ENCODE measurements at regions not wholly inside any gene's neighbourhood (a gene's known extent, or its start where the extent isn't known, plus 50 kb on each side); places are given as distances from the start of the nearest gene placed in this dataset.

- Mint-ChIP-seq H3K36me3 (ENCODE audit: insufficient read depth, unreplicated experiment) (peaks cover 6% of the 10 kb centered on the region), H3K27me3 (ENCODE audit: insufficient read depth, unreplicated experiment) (peaks cover 17% of the 10 kb centered on the region), H3K9me3 (ENCODE audit: unreplicated experiment) (no peaks in the 10 kb centered on the region), H3K4me1 (ENCODE audit: insufficient read depth, unreplicated experiment) (peaks cover 23% of the 10 kb centered on the region), H3K4me3 (ENCODE audit: unreplicated experiment) (no peak overlapping the region), H3K27ac (ENCODE audit: low read depth, unreplicated experiment) (peak overlapping the region; percentile 40)
- ChIA-PET POLR2A (interaction anchor here (0.5 to 1.3 kb wide), 4 partner anchors 8 to 73 kb away, joined by 3 read pairs; no protein-coding TSS in a partner anchor), CTCF (interaction anchor here (0.6 to 1.5 kb wide), 5 partner anchors 10 to 668 kb away, joined by 3 to 4 read pairs (median 3); no protein-coding TSS in a partner anchor)
- BruUV-seq (replicated peaks) = no TSS peak
- intact Hi-C loops (cut with micrococcal nuclease) = no loop called here
- TF ChIP-seq CTCF (IDR thresholded peaks at IDR 0.05; ENCODE audit: unreplicated experiment) = no peak
- DNase-seq (ENCODE audit: unreplicated experiment) = peak; percentile 12
Observed at GRCh38 chr5:179421144-179421901, 76.1 kb upstream of the ADAMTS2 start.

GRCh38 chr5:179420476-179420875 is 75.2 kb upstream of the ADAMTS2 start:
- peaks cover 23% of the 10 kb centered on the region for H3K4me1 Mint-ChIP-seq (ENCODE audit: insufficient read depth, unreplicated experiment)
- no peak overlapping the region for H3K27ac Mint-ChIP-seq (ENCODE audit: low read depth, unreplicated experiment)
- ChIA-PET POLR2A (interaction anchor here (0.6 to 1.2 kb wide), 2 partner anchors 9 to 74 kb away, joined by 3 read pairs; no protein-coding TSS in a partner anchor), CTCF (interaction anchor here (0.8 kb wide), 1 partner anchor 32 kb away, joined by 3 read pairs; no protein-coding TSS in a partner anchor)
- H3K27me3 Mint-ChIP-seq (ENCODE audit: insufficient read depth, unreplicated experiment) = peaks cover 17% of the 10 kb centered on the region
- no peak overlapping the region for H3K4me3 Mint-ChIP-seq (ENCODE audit: unreplicated experiment)
- no TSS peak for BruUV-seq (replicated peaks)
- H3K36me3 Mint-ChIP-seq (ENCODE audit: insufficient read depth, unreplicated experiment) = peaks cover 6% of the 10 kb centered on the region
- H3K9me3 Mint-ChIP-seq (ENCODE audit: unreplicated experiment) = no peaks in the 10 kb centered on the region
- no peak for DNase-seq (ENCODE audit: unreplicated experiment)
- intact Hi-C loops (cut with micrococcal nuclease) = no loop called here
- no peak for TF ChIP-seq CTCF (IDR thresholded peaks at IDR 0.05; ENCODE audit: unreplicated experiment)

DNA sequence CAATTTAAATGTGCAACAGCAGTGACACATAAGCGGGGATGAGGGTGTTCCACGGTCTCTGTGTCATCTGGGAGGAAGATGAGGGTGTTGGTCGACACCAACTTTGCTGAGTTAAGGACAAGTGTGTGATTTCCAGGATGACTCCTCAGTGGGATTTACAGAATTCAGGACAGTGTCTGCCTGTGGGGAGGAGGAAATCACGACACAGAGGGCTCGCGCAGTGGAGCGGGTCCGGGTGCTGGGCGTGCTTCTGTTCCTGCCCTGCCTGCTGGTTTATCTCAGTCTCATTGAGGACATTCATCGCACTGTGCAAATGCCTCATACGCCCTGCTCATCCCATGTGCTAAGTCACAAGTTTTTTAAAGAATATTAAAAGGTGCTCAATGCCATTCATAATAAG is 73.7 kb upstream of the ADAMTS2 start:
- ChIA-PET CTCF (no interaction called here), POLR2A (interaction anchor here (0.6 kb wide), 1 partner anchor 157 kb away, joined by 3 read pairs; no protein-coding TSS in a partner anchor)
- TF ChIP-seq CTCF (IDR thresholded peaks at IDR 0.05; ENCODE audit: unreplicated experiment) = no peak
- intact Hi-C loops (cut with micrococcal nuclease) = no loop called here
- no peak overlapping the region for H3K27ac Mint-ChIP-seq (ENCODE audit: low read depth, unreplicated experiment)
- peaks cover 6% of the 10 kb centered on the region for H3K36me3 Mint-ChIP-seq (ENCODE audit: insufficient read depth, unreplicated experiment)
- no TSS peak for BruUV-seq (replicated peaks)
- no peaks in the 10 kb centered on the region for H3K9me3 Mint-ChIP-seq (ENCODE audit: unreplicated experiment)
- no peak for DNase-seq (ENCODE audit: unreplicated experiment)
- H3K4me3 Mint-ChIP-seq (ENCODE audit: unreplicated experiment) = no peak overlapping the region
- H3K4me1 Mint-ChIP-seq (ENCODE audit: insufficient read depth, unreplicated experiment) = peaks cover 23% of the 10 kb centered on the region
- peaks cover 17% of the 10 kb centered on the region for H3K27me3 Mint-ChIP-seq (ENCODE audit: insufficient read depth, unreplicated experiment)

DNA sequence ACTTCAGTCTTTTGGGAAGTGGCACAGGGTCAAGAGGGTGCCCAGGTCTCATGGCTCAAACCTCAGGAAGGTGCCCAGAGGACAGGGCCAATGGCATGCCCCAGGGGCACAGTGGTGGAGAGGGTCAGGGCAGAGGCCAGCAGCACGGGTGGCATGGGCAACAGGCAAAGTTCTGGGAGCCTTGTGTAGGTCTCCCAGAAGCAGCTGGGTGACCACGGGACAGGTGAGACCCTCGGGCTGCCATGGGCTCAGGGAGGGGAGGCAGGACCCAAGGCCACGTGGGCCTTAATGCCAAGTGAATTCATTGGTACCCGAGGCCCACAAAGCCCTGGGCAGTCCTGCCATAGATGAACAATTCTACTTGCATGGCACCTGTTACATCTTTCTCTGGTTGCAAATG is 72.4 kb upstream of the ADAMTS2 start:
- TF ChIP-seq CTCF (IDR thresholded peaks at IDR 0.05; ENCODE audit: unreplicated experiment) = no peak
- ChIA-PET CTCF (no interaction called here), POLR2A (no interaction called here)
- Mint-ChIP-seq H3K4me3 (ENCODE audit: unreplicated experiment) (no peak overlapping the region), H3K27me3 (ENCODE audit: insufficient read depth, unreplicated experiment) (peaks cover 17% of the 10 kb centered on the region), H3K36me3 (ENCODE audit: insufficient read depth, unreplicated experiment) (peaks cover 6% of the 10 kb centered on the region), H3K4me1 (ENCODE audit: insufficient read depth, unreplicated experiment) (peaks cover 18% of the 10 kb centered on the region), H3K27ac (ENCODE audit: low read depth, unreplicated experiment) (no peak overlapping the region), H3K9me3 (ENCODE audit: unreplicated experiment) (no peaks in the 10 kb centered on the region)
- DNase-seq (ENCODE audit: unreplicated experiment) = no peak
- intact Hi-C loops (cut with micrococcal nuclease) = no loop called here
- no TSS peak for BruUV-seq (replicated peaks)
